AG10803 (cell line): ENCODE measurements at regions not wholly inside any gene's neighbourhood (a gene's known extent, or its start where the extent isn't known, plus 50 kb on each side); places are given as distances from the start of the nearest gene placed in this dataset.
"Not testable (repeated sequence)": the region's sequence is repeated elsewhere in the genome, so short reads cannot be mapped to it uniquely, and the experiment has no call there.

Experiments used
- DNase-seq: peaks from one replicate; pipeline ENCODE4 v3.0.0; 2010; ENCODE audit warnings: low read depth
- H3K4me3 ChIP-seq: 2 replicates; pipeline ENCODE4 v1.5.1; 2011; ENCODE audit warnings: mild to moderate bottlenecking, low read length, control low read depth
- CTCF ChIP-seq: conservative IDR thresholded peaks from 2 replicates; pipeline ENCODE4 v1.5.1; 2011; ENCODE audit warnings: mild to moderate bottlenecking, low read length, control low read depth, inconsistent platforms

GRCh38 chr11:119586181-119586580 is 142.8 kb downstream of the NECTIN1 start:
- DNase-seq: no peak
- no peak for TF ChIP-seq CTCF
- no peak overlapping the region for H3K4me3 ChIP-seq

- no peak for DNase-seq
- TF ChIP-seq CTCF: no peak
- peak overlapping the region; percentile 58 for H3K4me3 ChIP-seq
Observed at GRCh38 chr11:119585043-119585781, 143.8 kb downstream of the NECTIN1 start.

- peak overlapping the region; percentile 58 for H3K4me3 ChIP-seq
- DNase-seq: peak; percentile 56
- no peak for TF ChIP-seq CTCF
Observed at GRCh38 chr11:119584193-119585042, 144.6 kb downstream of the NECTIN1 start.

- no peak overlapping the region for H3K4me3 ChIP-seq
- no peak for DNase-seq
- peak; percentile 23 for TF ChIP-seq CTCF
Observed at GRCh38 chr11:119583585-119583984, 145.4 kb downstream of the NECTIN1 start.

GRCh38 chr11:119581396-119581795 is 147.6 kb downstream of the NECTIN1 start:
- DNase-seq, H3K4me3 ChIP-seq: not testable (repeated sequence)

- no peak for TF ChIP-seq CTCF
- DNase-seq: no peak
- no peak overlapping the region for H3K4me3 ChIP-seq
Observed at GRCh38 chr11:119580751-119581150, 148.2 kb downstream of the NECTIN1 start.

- no peak overlapping the region for H3K4me3 ChIP-seq
- TF ChIP-seq CTCF: no peak
- DNase-seq: no peak
Observed at GRCh38 chr11:119580081-119580480, 148.9 kb downstream of the NECTIN1 start.
